WTC11 (cell line): ENCODE measurements at regions not wholly inside any gene's neighbourhood (a gene's known extent, or its start where the extent isn't known, plus 50 kb on each side); places are given as distances from the start of the nearest gene placed in this dataset.

Experiments
- CBFB ChIP-seq: sonication (generic); formaldehyde crosslinking; IDR thresholded peaks from 2 replicates; pipeline ENCODE4 v1.8.1; 2022; ENCODE audit warnings: mild to moderate bottlenecking, low read depth, missing genetic modification reagents
- CREM ChIP-seq: sonication (generic); formaldehyde crosslinking; IDR thresholded peaks from 2 replicates; pipeline ENCODE4 v1.8.1; 2022; ENCODE audit warnings: mild to moderate bottlenecking, missing genetic modification reagents, moderate library complexity
- ETV6 ChIP-seq: sonication (generic); formaldehyde crosslinking; IDR thresholded peaks from 2 replicates; pipeline ENCODE4 v1.8.1; 2022; ENCODE audit warnings: mild to moderate bottlenecking, missing genetic modification reagents
- FOXJ3 ChIP-seq: sonication (generic); formaldehyde crosslinking; IDR thresholded peaks from 2 replicates; pipeline ENCODE4 v1.9.0; 2021; ENCODE audit warnings: missing genetic modification reagents, mild to moderate bottlenecking, borderline replicate concordance
- KAT7 ChIP-seq: sonication (generic); formaldehyde crosslinking; IDR thresholded peaks from 2 replicates; pipeline ENCODE4 v1.8.1; 2023; ENCODE audit warnings: missing genetic modification reagents, mild to moderate bottlenecking, borderline replicate concordance
- NFE2L1 ChIP-seq: sonication (generic); formaldehyde crosslinking; IDR thresholded peaks from 2 replicates; pipeline ENCODE4 v1.8.1; 2023; ENCODE audit warnings: missing genetic modification reagents
- NR2C2 ChIP-seq: sonication (generic); formaldehyde crosslinking; IDR thresholded peaks from 2 replicates; pipeline ENCODE4 v1.8.0; 2022; ENCODE audit warnings: mild to moderate bottlenecking, missing genetic modification reagents
- PRRX2 ChIP-seq: fragments of 250-450 bp; sonication (Bioruptor Pico); IDR thresholded peaks from 2 replicates; pipeline ENCODE4 v1.8.0; 2021; ENCODE audit warnings: mild to moderate bottlenecking
- ZNF138 ChIP-seq: sonication (generic); formaldehyde crosslinking; conservative IDR thresholded peaks from 2 replicates; pipeline ENCODE4 v1.8.1; 2022; ENCODE audit warnings: mild to moderate bottlenecking, moderate library complexity, missing genetic modification reagents
- TF ChIP-seq, protein P1 (sequence below): fragments of 200-600 bp; IDR thresholded peaks from 2 replicates; pipeline ENCODE4 v1.8.0; 2022; ENCODE audit warnings: antibody characterized with exemption
- TF ChIP-seq, protein P2 (sequence below): sonication (generic); formaldehyde crosslinking; IDR thresholded peaks from 2 replicates; pipeline ENCODE4 v1.8.1; 2023; ENCODE audit warnings: mild to moderate bottlenecking, moderate library complexity, missing genetic modification reagents
- TF ChIP-seq, protein P3 (sequence below): sonication (generic); formaldehyde crosslinking; IDR thresholded peaks from 2 replicates; pipeline ENCODE4 v1.8.0; 2022; ENCODE audit warnings: missing genetic modification reagents

DNA sequence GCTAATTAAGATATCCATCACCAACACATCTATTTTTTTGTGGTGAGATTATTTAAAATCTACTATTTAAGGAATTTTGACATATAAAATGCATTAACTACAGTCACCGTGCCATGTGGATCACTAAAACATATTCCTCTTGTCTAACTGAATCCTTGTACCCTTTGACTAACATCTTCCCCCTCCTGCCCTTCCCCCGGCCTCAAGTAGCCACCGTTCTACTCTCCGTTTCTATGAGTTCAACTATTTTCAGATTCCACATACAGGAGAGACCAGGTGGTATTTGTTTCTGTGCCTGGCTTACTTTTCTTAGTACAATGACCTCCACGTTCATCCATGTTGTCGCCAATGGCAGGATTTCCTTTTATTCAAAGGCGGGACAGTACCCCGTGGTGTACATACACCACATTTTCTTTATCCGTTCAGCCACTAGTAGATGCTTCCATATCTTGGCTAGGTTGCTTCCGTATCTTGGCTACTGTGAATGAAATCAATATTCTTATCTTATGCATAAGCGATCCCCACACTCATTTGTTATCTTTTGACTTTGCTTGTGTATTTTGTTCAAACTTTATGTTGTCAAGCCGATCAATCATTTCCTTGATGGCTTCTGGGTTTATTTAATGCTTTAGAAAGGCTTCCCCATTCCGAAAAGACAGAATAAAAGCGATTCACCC, 134.7 kb downstream of the KCNJ12 start:
- TF ChIP-seq, protein P1, sequence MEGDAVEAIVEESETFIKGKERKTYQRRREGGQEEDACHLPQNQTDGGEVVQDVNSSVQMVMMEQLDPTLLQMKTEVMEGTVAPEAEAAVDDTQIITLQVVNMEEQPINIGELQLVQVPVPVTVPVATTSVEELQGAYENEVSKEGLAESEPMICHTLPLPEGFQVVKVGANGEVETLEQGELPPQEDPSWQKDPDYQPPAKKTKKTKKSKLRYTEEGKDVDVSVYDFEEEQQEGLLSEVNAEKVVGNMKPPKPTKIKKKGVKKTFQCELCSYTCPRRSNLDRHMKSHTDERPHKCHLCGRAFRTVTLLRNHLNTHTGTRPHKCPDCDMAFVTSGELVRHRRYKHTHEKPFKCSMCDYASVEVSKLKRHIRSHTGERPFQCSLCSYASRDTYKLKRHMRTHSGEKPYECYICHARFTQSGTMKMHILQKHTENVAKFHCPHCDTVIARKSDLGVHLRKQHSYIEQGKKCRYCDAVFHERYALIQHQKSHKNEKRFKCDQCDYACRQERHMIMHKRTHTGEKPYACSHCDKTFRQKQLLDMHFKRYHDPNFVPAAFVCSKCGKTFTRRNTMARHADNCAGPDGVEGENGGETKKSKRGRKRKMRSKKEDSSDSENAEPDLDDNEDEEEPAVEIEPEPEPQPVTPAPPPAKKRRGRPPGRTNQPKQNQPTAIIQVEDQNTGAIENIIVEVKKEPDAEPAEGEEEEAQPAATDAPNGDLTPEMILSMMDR: no peak
- no peak for TF ChIP-seq ETV6 (CRISPR knock-in tag)
- TF ChIP-seq, protein P2, sequence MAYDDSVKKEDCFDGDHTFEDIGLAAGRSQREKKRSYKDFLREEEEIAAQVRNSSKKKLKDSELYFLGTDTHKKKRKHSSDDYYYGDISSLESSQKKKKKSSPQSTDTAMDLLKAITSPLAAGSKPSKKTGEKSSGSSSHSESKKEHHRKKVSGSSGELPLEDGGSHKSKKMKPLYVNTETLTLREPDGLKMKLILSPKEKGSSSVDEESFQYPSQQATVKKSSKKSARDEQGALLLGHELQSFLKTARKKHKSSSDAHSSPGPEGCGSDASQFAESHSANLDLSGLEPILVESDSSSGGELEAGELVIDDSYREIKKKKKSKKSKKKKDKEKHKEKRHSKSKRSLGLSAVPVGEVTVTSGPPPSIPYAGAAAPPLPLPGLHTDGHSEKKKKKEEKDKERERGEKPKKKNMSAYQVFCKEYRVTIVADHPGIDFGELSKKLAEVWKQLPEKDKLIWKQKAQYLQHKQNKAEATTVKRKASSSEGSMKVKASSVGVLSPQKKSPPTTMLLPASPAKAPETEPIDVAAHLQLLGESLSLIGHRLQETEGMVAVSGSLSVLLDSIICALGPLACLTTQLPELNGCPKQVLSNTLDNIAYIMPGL: no peak
- no peak for TF ChIP-seq ZNF138 (CRISPR knock-in tag)
- no peak for TF ChIP-seq CBFB
- TF ChIP-seq KAT7: no peak
- TF ChIP-seq PRRX2 (CRISPR knock-in tag): no peak
- no peak for TF ChIP-seq NR2C2 (CRISPR knock-in tag)
- no peak for TF ChIP-seq NFE2L1 (CRISPR knock-in tag)
- TF ChIP-seq, protein P3, sequence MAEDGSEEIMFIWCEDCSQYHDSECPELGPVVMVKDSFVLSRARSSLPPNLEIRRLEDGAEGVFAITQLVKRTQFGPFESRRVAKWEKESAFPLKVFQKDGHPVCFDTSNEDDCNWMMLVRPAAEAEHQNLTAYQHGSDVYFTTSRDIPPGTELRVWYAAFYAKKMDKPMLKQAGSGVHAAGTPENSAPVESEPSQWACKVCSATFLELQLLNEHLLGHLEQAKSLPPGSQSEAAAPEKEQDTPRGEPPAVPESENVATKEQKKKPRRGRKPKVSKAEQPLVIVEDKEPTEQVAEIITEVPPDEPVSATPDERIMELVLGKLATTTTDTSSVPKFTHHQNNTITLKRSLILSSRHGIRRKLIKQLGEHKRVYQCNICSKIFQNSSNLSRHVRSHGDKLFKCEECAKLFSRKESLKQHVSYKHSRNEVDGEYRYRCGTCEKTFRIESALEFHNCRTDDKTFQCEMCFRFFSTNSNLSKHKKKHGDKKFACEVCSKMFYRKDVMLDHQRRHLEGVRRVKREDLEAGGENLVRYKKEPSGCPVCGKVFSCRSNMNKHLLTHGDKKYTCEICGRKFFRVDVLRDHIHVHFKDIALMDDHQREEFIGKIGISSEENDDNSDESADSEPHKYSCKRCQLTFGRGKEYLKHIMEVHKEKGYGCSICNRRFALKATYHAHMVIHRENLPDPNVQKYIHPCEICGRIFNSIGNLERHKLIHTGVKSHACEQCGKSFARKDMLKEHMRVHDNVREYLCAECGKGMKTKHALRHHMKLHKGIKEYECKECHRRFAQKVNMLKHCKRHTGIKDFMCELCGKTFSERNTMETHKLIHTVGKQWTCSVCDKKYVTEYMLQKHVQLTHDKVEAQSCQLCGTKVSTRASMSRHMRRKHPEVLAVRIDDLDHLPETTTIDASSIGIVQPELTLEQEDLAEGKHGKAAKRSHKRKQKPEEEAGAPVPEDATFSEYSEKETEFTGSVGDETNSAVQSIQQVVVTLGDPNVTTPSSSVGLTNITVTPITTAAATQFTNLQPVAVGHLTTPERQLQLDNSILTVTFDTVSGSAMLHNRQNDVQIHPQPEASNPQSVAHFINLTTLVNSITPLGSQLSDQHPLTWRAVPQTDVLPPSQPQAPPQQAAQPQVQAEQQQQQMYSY (CRISPR knock-in tag): no peak
- no peak for TF ChIP-seq CREM
- TF ChIP-seq FOXJ3 (CRISPR knock-in tag): no peak
